SK-N-SH treated with all-trans-retinoic acid at 6 μM for 48 hours (cell line): ENCODE measurements at regions not wholly inside any gene's neighbourhood (a gene's known extent, or its start where the extent isn't known, plus 50 kb on each side); places are given as distances from the start of the nearest gene placed in this dataset.

ENCODE experiments used
- ATAC-seq: fragments of 200-7000 bp; cut with Tn5 transposase; 3 replicates; pipeline ENCODE4 v1.9.1; 2020; ENCODE audit warnings: mild to moderate bottlenecking, moderate library complexity
- ARNTL ChIP-seq: fragments of 450-650 bp; formaldehyde crosslinking; IDR thresholded peaks from 2 replicates; pipeline ENCODE4 v1.5.0; 2020; ENCODE audit warnings: low read depth, mild to moderate bottlenecking, moderate library complexity, borderline replicate concordance
- BACH2 ChIP-seq: fragments of 250-450 bp; sonication (Bioruptor Pico); IDR thresholded peaks from 2 replicates; pipeline ENCODE4 v1.9.0; 2021; ENCODE audit warnings: mild to moderate bottlenecking, borderline replicate concordance
- CSDC2 ChIP-seq: fragments of 250-450 bp; sonication (Bioruptor Pico); IDR thresholded peaks from 2 replicates; pipeline ENCODE4 v1.5.0; 2020; ENCODE audit warnings: mild to moderate bottlenecking, moderate library complexity
- ESRRG ChIP-seq: fragments of 250-450 bp; sonication (Bioruptor Pico); IDR thresholded peaks from 2 replicates; pipeline ENCODE4 v1.6.1; 2021; ENCODE audit warnings: mild to moderate bottlenecking
- GLIS3 ChIP-seq: fragments of 250-450 bp; sonication (Bioruptor Pico); IDR thresholded peaks from 2 replicates; pipeline ENCODE4 v1.5.0; 2020; ENCODE audit warnings: mild to moderate bottlenecking, moderate library complexity
- ISL1 ChIP-seq: fragments of 250-450 bp; sonication (Bioruptor Pico); IDR thresholded peaks from 2 replicates; pipeline ENCODE4 v2.1.2; 2022; ENCODE audit warnings: mild to moderate bottlenecking, moderate library complexity
- OSR1 ChIP-seq: fragments of 250-450 bp; sonication (Bioruptor Pico); IDR thresholded peaks from 2 replicates; pipeline ENCODE4 v1.8.0; 2022; ENCODE audit warnings: moderate library complexity, mild to moderate bottlenecking, inconsistent platforms
- PPARA ChIP-seq: fragments of 250-450 bp; sonication (Bioruptor Pico); IDR thresholded peaks from 2 replicates; pipeline ENCODE4 v1.5.0; 2020; ENCODE audit warnings: mild to moderate bottlenecking, borderline replicate concordance
- RARB ChIP-seq: fragments of 250-450 bp; sonication (Bioruptor Pico); IDR thresholded peaks from 2 replicates; pipeline ENCODE4 v1.8.0; 2021; ENCODE audit warnings: mild to moderate bottlenecking, moderate library complexity
- SNAI2 ChIP-seq: fragments of 250-450 bp; sonication (Bioruptor Pico); IDR thresholded peaks from 2 replicates; pipeline ENCODE4 v1.5.0; 2020; ENCODE audit warnings: mild to moderate bottlenecking, moderate library complexity
- TCF4 ChIP-seq: fragments of 250-450 bp; sonication (Bioruptor Pico); IDR thresholded peaks from 2 replicates; pipeline ENCODE4 v1.8.0; 2021; ENCODE audit warnings: mild to moderate bottlenecking, moderate library complexity, borderline replicate concordance
- TOX ChIP-seq: fragments of 250-450 bp; sonication (Bioruptor Pico); IDR thresholded peaks from 2 replicates; pipeline ENCODE4 v1.8.0; 2021; ENCODE audit warnings: mild to moderate bottlenecking, moderate library complexity, borderline replicate concordance
- ZC3H10 ChIP-seq: fragments of 250-450 bp; sonication (Bioruptor Pico); IDR thresholded peaks from 2 replicates; pipeline ENCODE4 v1.5.1; 2021; ENCODE audit warnings: mild to moderate bottlenecking, moderate library complexity
- ZFP3 ChIP-seq: fragments of 250-450 bp; sonication (Bioruptor Pico); IDR thresholded peaks from 2 replicates; pipeline ENCODE4 v1.5.0; 2020; ENCODE audit warnings: mild to moderate bottlenecking, moderate library complexity
- ZFP30 ChIP-seq: fragments of 450-650 bp; formaldehyde crosslinking; IDR thresholded peaks from 2 replicates; pipeline ENCODE4 v1.5.0; 2022; ENCODE audit warnings: mild to moderate bottlenecking, moderate library complexity
- ZNF70 ChIP-seq: fragments of 450-650 bp; formaldehyde crosslinking; IDR thresholded peaks from 2 replicates; pipeline ENCODE4 v1.5.0; 2020; ENCODE audit warnings: mild to moderate bottlenecking, moderate library complexity
- ZNF8 ChIP-seq: fragments of 450-650 bp; formaldehyde crosslinking; IDR thresholded peaks from 2 replicates; pipeline ENCODE4 v1.5.0; 2020; ENCODE audit warnings: mild to moderate bottlenecking, moderate library complexity
- TF ChIP-seq, protein P1 (sequence below): fragments of 250-450 bp; sonication (Bioruptor Pico); IDR thresholded peaks from 2 replicates; pipeline ENCODE4 v1.8.0; 2020; ENCODE audit warnings: mild to moderate bottlenecking, moderate library complexity, borderline replicate concordance
- TF ChIP-seq, protein P2 (sequence below): fragments of 250-450 bp; sonication (Bioruptor Pico); IDR thresholded peaks from 2 replicates; pipeline ENCODE4 v1.5.1; 2020; ENCODE audit warnings: low read depth, mild to moderate bottlenecking, moderate library complexity
- TF ChIP-seq, protein P3 (sequence below): fragments of 250-450 bp; sonication (Bioruptor Pico); IDR thresholded peaks from 2 replicates; pipeline ENCODE4 v1.8.0; 2021; ENCODE audit warnings: low read depth, mild to moderate bottlenecking, moderate library complexity, borderline replicate concordance
- TF ChIP-seq, protein P4 (sequence below): fragments of 250-450 bp; sonication (Bioruptor Pico); IDR thresholded peaks from 2 replicates; pipeline ENCODE4 v1.5.1; 2021; ENCODE audit warnings: mild to moderate bottlenecking, moderate library complexity
- TF ChIP-seq, protein P5 (sequence below): fragments of 250-450 bp; sonication (Bioruptor Pico); IDR thresholded peaks from 2 replicates; pipeline ENCODE4 v1.5.0; 2020; ENCODE audit warnings: mild to moderate bottlenecking, moderate library complexity

DNA sequence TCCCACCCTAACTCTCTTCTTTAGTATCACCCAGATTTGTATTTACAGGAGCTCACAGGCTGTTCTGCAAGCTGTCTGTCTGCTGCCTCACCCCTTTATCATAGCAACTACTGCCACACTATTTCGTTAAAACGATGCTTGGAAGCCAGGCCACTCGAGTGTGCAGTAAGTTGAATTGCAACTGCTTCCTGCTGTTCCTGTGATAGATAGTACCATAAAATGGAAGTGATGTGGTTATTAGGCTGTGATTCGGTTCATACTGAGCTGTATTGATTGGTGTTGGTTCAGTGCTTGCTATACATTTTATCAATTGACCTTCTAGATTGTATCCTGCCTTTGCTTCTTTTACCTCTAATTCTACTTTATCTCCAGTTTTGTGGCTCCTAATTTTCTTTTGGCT is 325.4 kb downstream of the RNF144B start:
- TF ChIP-seq GLIS3 = no peak
- TF ChIP-seq ISL1 (CRISPR knock-in tag) = no peak
- TF ChIP-seq, all 23 proteins: peak for 0
- ATAC-seq = no peak

DNA sequence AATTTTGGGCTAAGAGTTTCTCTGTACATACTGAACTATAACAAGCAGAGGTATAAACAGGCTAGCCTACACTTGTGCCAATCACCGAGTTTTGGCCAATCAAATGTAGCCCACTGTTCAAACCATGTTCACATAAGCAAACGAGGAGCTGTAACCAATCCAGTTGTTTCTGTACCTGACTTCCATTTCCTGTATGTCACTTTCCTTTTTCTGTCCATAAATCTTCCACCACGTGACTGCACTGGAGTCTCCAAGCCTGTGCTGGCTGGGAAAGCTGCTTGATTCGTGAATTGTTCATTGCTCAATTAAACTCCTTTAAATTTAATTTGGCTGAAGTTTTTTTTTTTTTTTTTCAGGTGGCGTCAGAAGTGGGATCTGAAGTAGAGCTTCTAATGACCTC is 332.9 kb downstream of the RNF144B start:
- no peak for TF ChIP-seq TOX (CRISPR knock-in tag)
- TF ChIP-seq TCF4 = no peak
- TF ChIP-seq, protein P1, sequence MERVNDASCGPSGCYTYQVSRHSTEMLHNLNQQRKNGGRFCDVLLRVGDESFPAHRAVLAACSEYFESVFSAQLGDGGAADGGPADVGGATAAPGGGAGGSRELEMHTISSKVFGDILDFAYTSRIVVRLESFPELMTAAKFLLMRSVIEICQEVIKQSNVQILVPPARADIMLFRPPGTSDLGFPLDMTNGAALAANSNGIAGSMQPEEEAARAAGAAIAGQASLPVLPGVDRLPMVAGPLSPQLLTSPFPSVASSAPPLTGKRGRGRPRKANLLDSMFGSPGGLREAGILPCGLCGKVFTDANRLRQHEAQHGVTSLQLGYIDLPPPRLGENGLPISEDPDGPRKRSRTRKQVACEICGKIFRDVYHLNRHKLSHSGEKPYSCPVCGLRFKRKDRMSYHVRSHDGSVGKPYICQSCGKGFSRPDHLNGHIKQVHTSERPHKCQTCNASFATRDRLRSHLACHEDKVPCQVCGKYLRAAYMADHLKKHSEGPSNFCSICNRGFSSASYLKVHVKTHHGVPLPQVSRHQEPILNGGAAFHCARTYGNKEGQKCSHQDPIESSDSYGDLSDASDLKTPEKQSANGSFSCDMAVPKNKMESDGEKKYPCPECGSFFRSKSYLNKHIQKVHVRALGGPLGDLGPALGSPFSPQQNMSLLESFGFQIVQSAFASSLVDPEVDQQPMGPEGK = no peak
- TF ChIP-seq, protein P2, sequence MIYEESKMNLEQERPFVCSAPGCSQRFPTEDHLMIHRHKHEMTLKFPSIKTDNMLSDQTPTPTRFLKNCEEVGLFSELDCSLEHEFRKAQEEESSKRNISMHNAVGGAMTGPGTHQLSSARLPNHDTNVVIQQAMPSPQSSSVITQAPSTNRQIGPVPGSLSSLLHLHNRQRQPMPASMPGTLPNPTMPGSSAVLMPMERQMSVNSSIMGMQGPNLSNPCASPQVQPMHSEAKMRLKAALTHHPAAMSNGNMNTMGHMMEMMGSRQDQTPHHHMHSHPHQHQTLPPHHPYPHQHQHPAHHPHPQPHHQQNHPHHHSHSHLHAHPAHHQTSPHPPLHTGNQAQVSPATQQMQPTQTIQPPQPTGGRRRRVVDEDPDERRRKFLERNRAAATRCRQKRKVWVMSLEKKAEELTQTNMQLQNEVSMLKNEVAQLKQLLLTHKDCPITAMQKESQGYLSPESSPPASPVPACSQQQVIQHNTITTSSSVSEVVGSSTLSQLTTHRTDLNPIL = no peak
- TF ChIP-seq BACH2 (CRISPR knock-in tag) = no peak
- TF ChIP-seq PPARA (CRISPR knock-in tag) = no peak
- TF ChIP-seq OSR1 = no peak
- no peak for TF ChIP-seq ZNF8 (CRISPR knock-in tag)
- TF ChIP-seq ESRRG (CRISPR knock-in tag) = no peak
- TF ChIP-seq ZC3H10 (CRISPR knock-in tag) = no peak
- TF ChIP-seq SNAI2 (CRISPR knock-in tag) = no peak
- no peak for TF ChIP-seq GLIS3
- no peak for TF ChIP-seq ZFP3 (CRISPR knock-in tag)
- TF ChIP-seq, protein P3, sequence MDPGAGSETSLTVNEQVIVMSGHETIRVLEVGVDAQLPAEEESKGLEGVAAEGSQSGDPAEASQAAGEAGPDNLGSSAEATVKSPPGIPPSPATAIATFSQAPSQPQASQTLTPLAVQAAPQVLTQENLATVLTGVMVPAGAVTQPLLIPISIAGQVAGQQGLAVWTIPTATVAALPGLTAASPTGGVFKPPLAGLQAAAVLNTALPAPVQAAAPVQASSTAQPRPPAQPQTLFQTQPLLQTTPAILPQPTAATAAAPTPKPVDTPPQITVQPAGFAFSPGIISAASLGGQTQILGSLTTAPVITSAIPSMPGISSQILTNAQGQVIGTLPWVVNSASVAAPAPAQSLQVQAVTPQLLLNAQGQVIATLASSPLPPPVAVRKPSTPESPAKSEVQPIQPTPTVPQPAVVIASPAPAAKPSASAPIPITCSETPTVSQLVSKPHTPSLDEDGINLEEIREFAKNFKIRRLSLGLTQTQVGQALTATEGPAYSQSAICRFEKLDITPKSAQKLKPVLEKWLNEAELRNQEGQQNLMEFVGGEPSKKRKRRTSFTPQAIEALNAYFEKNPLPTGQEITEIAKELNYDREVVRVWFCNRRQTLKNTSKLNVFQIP (CRISPR knock-in tag) = no peak
- TF ChIP-seq, protein P4, sequence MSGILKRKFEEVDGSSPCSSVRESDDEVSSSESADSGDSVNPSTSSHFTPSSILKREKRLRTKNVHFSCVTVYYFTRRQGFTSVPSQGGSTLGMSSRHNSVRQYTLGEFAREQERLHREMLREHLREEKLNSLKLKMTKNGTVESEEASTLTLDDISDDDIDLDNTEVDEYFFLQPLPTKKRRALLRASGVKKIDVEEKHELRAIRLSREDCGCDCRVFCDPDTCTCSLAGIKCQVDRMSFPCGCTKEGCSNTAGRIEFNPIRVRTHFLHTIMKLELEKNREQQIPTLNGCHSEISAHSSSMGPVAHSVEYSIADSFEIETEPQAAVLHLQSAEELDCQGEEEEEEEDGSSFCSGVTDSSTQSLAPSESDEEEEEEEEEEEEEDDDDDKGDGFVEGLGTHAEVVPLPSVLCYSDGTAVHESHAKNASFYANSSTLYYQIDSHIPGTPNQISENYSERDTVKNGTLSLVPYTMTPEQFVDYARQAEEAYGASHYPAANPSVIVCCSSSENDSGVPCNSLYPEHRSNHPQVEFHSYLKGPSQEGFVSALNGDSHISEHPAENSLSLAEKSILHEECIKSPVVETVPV (CRISPR knock-in tag) = no peak
- no peak for TF ChIP-seq ISL1 (CRISPR knock-in tag)
- TF ChIP-seq RARB = no peak
- TF ChIP-seq ZFP30 (CRISPR knock-in tag) = no peak
- no peak for ATAC-seq

DNA sequence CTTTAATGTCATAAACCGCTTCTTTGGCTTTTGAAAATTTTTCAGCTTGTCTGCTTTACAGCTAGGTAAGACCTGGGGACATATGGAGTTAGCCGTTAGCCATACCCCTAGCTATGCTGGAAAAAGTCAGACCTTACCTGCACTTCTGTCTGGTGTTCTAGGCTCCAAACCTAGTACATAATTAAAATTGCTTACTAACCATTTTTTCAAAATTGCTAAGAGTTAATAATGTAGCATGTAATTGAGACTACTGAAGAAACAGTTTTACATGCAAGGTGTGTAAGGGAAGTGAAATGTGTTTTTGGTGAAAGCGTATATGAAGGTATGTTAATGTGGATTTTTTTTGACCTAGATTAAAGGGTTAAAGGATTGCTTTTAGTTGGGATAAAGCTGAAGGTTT is 336.9 kb downstream of the RNF144B start:
- no peak for TF ChIP-seq TCF4
- ATAC-seq = no peak

DNA sequence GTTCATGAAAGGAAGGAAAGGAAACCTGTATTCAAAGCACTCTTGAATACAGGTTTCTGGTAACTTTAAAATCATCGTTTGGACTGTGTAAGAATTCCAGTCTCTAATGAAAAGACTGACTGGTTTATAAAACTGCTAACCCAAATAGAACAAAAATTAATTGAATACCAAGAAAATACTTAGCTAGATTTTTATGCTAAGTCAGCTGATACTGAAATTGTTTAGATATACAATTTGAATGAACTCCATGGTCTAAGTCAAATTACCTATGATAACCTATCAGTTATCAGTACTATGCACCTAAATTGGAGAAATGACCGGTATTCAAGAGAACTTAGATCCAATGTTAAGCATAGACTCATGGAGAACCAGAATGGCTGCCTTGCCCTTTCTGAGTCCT is 338.3 kb downstream of the RNF144B start:
- no peak for TF ChIP-seq BACH2 (CRISPR knock-in tag)
- TF ChIP-seq ARNTL = no peak
- no peak for TF ChIP-seq ZNF70 (CRISPR knock-in tag)
- no peak for TF ChIP-seq RARB
- TF ChIP-seq, protein P1 = no peak
- TF ChIP-seq ISL1 (CRISPR knock-in tag) = no peak
- TF ChIP-seq SNAI2 (CRISPR knock-in tag) = no peak
- no peak for TF ChIP-seq TOX (CRISPR knock-in tag)
- TF ChIP-seq, protein P5, sequence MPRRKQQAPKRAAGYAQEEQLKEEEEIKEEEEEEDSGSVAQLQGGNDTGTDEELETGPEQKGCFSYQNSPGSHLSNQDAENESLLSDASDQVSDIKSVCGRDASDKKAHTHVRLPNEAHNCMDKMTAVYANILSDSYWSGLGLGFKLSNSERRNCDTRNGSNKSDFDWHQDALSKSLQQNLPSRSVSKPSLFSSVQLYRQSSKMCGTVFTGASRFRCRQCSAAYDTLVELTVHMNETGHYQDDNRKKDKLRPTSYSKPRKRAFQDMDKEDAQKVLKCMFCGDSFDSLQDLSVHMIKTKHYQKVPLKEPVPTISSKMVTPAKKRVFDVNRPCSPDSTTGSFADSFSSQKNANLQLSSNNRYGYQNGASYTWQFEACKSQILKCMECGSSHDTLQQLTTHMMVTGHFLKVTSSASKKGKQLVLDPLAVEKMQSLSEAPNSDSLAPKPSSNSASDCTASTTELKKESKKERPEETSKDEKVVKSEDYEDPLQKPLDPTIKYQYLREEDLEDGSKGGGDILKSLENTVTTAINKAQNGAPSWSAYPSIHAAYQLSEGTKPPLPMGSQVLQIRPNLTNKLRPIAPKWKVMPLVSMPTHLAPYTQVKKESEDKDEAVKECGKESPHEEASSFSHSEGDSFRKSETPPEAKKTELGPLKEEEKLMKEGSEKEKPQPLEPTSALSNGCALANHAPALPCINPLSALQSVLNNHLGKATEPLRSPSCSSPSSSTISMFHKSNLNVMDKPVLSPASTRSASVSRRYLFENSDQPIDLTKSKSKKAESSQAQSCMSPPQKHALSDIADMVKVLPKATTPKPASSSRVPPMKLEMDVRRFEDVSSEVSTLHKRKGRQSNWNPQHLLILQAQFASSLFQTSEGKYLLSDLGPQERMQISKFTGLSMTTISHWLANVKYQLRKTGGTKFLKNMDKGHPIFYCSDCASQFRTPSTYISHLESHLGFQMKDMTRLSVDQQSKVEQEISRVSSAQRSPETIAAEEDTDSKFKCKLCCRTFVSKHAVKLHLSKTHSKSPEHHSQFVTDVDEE (CRISPR knock-in tag) = no peak
- TF ChIP-seq ESRRG (CRISPR knock-in tag) = no peak
- no peak for TF ChIP-seq ZFP30 (CRISPR knock-in tag)
- TF ChIP-seq OSR1 = no peak
- no peak for TF ChIP-seq PPARA (CRISPR knock-in tag)
- no peak for TF ChIP-seq ZFP3 (CRISPR knock-in tag)
- no peak for TF ChIP-seq ZC3H10 (CRISPR knock-in tag)
- TF ChIP-seq CSDC2 (CRISPR knock-in tag) = no peak
- no peak for ATAC-seq
